ENCODE measurements at regions not wholly inside any gene's neighbourhood (a gene's known extent, or its start where the extent isn't known, plus 50 kb on each side); places are given as distances from the start of the nearest gene placed in this dataset.

GRCh38 chr3:22960105-22960984 is 242.8 kb upstream of the UBE2E2 start:
- Histone ChIP-seq H2AFZ (ENCODE audit: insufficient read depth, low read length, poor library complexity) (no peak overlapping the region), H2AK5ac (ENCODE audit: low read length) (no peak overlapping the region), H2BK120ac (ENCODE audit: insufficient read depth, low read length, poor library complexity) (no peak overlapping the region), H4K8ac (ENCODE audit: low read depth, low read length) (no peak overlapping the region), H3K9ac (ENCODE audit: low read length) (no peak overlapping the region), H4K12ac (ENCODE audit: low read depth, low read length) (no peak overlapping the region), H2BK12ac (ENCODE audit: low read length) (no peak overlapping the region), H3K23ac (ENCODE audit: low read length) (no peak overlapping the region), H3K4me1 (ENCODE audit: control insufficient read depth in 1 of 2, insufficient read depth in 2 of 2, low read length in 2 of 2) (no peaks in the 10 kb centered on the region), H3K4me2 (ENCODE audit: low read length) (no peak overlapping the region), H3K4ac (ENCODE audit: low read depth, low read length) (no peak overlapping the region), H3K27me3 (ENCODE audit: insufficient read depth, low read length) (no peaks in the 10 kb centered on the region), H3K14ac (ENCODE audit: low read length) (no peak overlapping the region), H2BK5ac (ENCODE audit: low read depth, low read length, poor library complexity) (no peak overlapping the region), H3K4me3 (ENCODE audit: low read depth, low read length) (no peak overlapping the region), H3K79me1 (ENCODE audit: low read length) (no peaks in the 10 kb centered on the region), H3K18ac (ENCODE audit: low read length) (no peak overlapping the region), H3K79me2 (ENCODE audit: control insufficient read depth, insufficient read depth, low read length, poor library complexity) (no peaks in the 10 kb centered on the region), H3K27ac (ENCODE audit: low read depth, low read length) (no peak overlapping the region), H3K9me3 (ENCODE audit: insufficient read depth, low read depth, low read length) (no peaks in the 10 kb centered on the region), H3K36me3 (ENCODE audit: control insufficient read depth in 1 of 2, insufficient read depth in 2 of 2, low read length in 2 of 2) (no peaks in the 10 kb centered on the region), H4K91ac (ENCODE audit: low read depth, low read length) (no peak overlapping the region)
- WGBS (ENCODE audit: extremely low coverage, insufficient coverage, insufficient read length), result no CpG with 5 or more reads among the region's 8 CpGs
- DNase-seq, result peak; percentile 4 to 71

- H2BK120ac ChIP-seq (ENCODE audit: insufficient read depth, low read length, poor library complexity), result no peak overlapping the region
Observed at GRCh38 chr3:22962244-22962643, 240.9 kb upstream of the UBE2E2 start.

GRCh38 chr3:22966349-22966748 is 236.8 kb upstream of the UBE2E2 start:
- no peak overlapping the region for H3K14ac ChIP-seq (ENCODE audit: low read length)
- no peak overlapping the region for H4K12ac ChIP-seq (ENCODE audit: low read depth, low read length)
- H2BK12ac ChIP-seq (ENCODE audit: low read length), result no peak overlapping the region
- H2AK5ac ChIP-seq (ENCODE audit: low read length), result no peak overlapping the region
- H2BK120ac ChIP-seq (ENCODE audit: insufficient read depth, low read length, poor library complexity), result no peak overlapping the region
- no peak overlapping the region for H4K8ac ChIP-seq (ENCODE audit: low read depth, low read length)
- no peak overlapping the region for H3K4me3 ChIP-seq (ENCODE audit: low read depth, low read length)
- H3K23ac ChIP-seq (ENCODE audit: low read length), result no peak overlapping the region
- no peaks in the 10 kb centered on the region for H3K9me3 ChIP-seq (ENCODE audit: insufficient read depth, low read depth, low read length)
- H3K4me2 ChIP-seq (ENCODE audit: low read length), result no peak overlapping the region
- no peak overlapping the region for H3K18ac ChIP-seq (ENCODE audit: low read length)
- no peak for DNase-seq
- no peak overlapping the region for H3K9ac ChIP-seq (ENCODE audit: low read length)
- H4K91ac ChIP-seq (ENCODE audit: low read depth, low read length), result no peak overlapping the region
- no peaks in the 10 kb centered on the region for H3K79me2 ChIP-seq (ENCODE audit: control insufficient read depth, insufficient read depth, low read length, poor library complexity)
- no peaks in the 10 kb centered on the region for H3K79me1 ChIP-seq (ENCODE audit: low read length)
- H3K27ac ChIP-seq (ENCODE audit: low read depth, low read length), result no peak overlapping the region
- H3K4ac ChIP-seq (ENCODE audit: low read depth, low read length), result no peak overlapping the region
- H3K4me1 ChIP-seq (ENCODE audit: control insufficient read depth in 1 of 2, insufficient read depth in 2 of 2, low read length in 2 of 2), result no peaks in the 10 kb centered on the region
- no peaks in the 10 kb centered on the region for H3K27me3 ChIP-seq (ENCODE audit: insufficient read depth, low read length)
- H2BK5ac ChIP-seq (ENCODE audit: low read depth, low read length, poor library complexity), result no peak overlapping the region
- no peaks in the 10 kb centered on the region for H3K36me3 ChIP-seq (ENCODE audit: control insufficient read depth in 1 of 2, insufficient read depth in 2 of 2, low read length in 2 of 2)
- no peak overlapping the region for H2AFZ ChIP-seq (ENCODE audit: insufficient read depth, low read length, poor library complexity)

More at GRCh38 chr3:22962244-22962643, 240.9 kb upstream of the UBE2E2 start:
- H3K27me3 ChIP-seq (ENCODE audit: insufficient read depth, low read length), result no peaks in the 10 kb centered on the region
- H3K18ac ChIP-seq (ENCODE audit: low read length), result no peak overlapping the region
- no peaks in the 10 kb centered on the region for H3K9me3 ChIP-seq (ENCODE audit: insufficient read depth, low read depth, low read length)
- no peaks in the 10 kb centered on the region for H3K4me1 ChIP-seq (ENCODE audit: control insufficient read depth in 1 of 2, insufficient read depth in 2 of 2, low read length in 2 of 2)
- H2BK5ac ChIP-seq (ENCODE audit: low read depth, low read length, poor library complexity), result no peak overlapping the region
- H3K79me1 ChIP-seq (ENCODE audit: low read length), result no peaks in the 10 kb centered on the region
- H3K4me2 ChIP-seq (ENCODE audit: low read length), result no peak overlapping the region
- H4K91ac ChIP-seq (ENCODE audit: low read depth, low read length), result no peak overlapping the region
- no peak overlapping the region for H3K27ac ChIP-seq (ENCODE audit: low read depth, low read length)
- H2AK5ac ChIP-seq (ENCODE audit: low read length), result no peak overlapping the region
- no peak overlapping the region for H3K9ac ChIP-seq (ENCODE audit: low read length)
- H3K4me3 ChIP-seq (ENCODE audit: low read depth, low read length), result no peak overlapping the region
- H3K36me3 ChIP-seq (ENCODE audit: control insufficient read depth in 1 of 2, insufficient read depth in 2 of 2, low read length in 2 of 2), result no peaks in the 10 kb centered on the region
- H3K79me2 ChIP-seq (ENCODE audit: control insufficient read depth, insufficient read depth, low read length, poor library complexity), result no peaks in the 10 kb centered on the region
- WGBS (ENCODE audit: extremely low coverage, insufficient coverage, insufficient read length), result no CpG with 5 or more reads among the region's 3 CpGs
- no peak overlapping the region for H2AFZ ChIP-seq (ENCODE audit: insufficient read depth, low read length, poor library complexity)
- H2BK12ac ChIP-seq (ENCODE audit: low read length), result no peak overlapping the region
- no peak overlapping the region for H3K4ac ChIP-seq (ENCODE audit: low read depth, low read length)
- no peak overlapping the region for H3K14ac ChIP-seq (ENCODE audit: low read length)
- H4K12ac ChIP-seq (ENCODE audit: low read depth, low read length), result no peak overlapping the region
- H4K8ac ChIP-seq (ENCODE audit: low read depth, low read length), result no peak overlapping the region
- DNase-seq, result peak in 1 of 2 donors; percentile 10
- H3K23ac ChIP-seq (ENCODE audit: low read length), result no peak overlapping the region

GRCh38 chr3:22969276-22969675 is 233.9 kb upstream of the UBE2E2 start:
- H3K4me3 ChIP-seq (ENCODE audit: low read depth, low read length), result no peak overlapping the region
- H3K9ac ChIP-seq (ENCODE audit: low read length), result no peak overlapping the region
- no peaks in the 10 kb centered on the region for H3K27me3 ChIP-seq (ENCODE audit: insufficient read depth, low read length)
- H2AFZ ChIP-seq (ENCODE audit: insufficient read depth, low read length, poor library complexity), result no peak overlapping the region
- no peak overlapping the region for H2BK12ac ChIP-seq (ENCODE audit: low read length)
- H3K18ac ChIP-seq (ENCODE audit: low read length), result no peak overlapping the region
- H4K8ac ChIP-seq (ENCODE audit: low read depth, low read length), result no peak overlapping the region
- H3K4me1 ChIP-seq (ENCODE audit: control insufficient read depth in 1 of 2, insufficient read depth in 2 of 2, low read length in 2 of 2), result no peaks in the 10 kb centered on the region
- H2BK120ac ChIP-seq (ENCODE audit: insufficient read depth, low read length, poor library complexity), result no peak overlapping the region
- no peak overlapping the region for H4K12ac ChIP-seq (ENCODE audit: low read depth, low read length)
- no peaks in the 10 kb centered on the region for H3K9me3 ChIP-seq (ENCODE audit: insufficient read depth, low read depth, low read length)
- no peak overlapping the region for H3K27ac ChIP-seq (ENCODE audit: low read depth, low read length)
- H3K4ac ChIP-seq (ENCODE audit: low read depth, low read length), result no peak overlapping the region
- no peak overlapping the region for H3K23ac ChIP-seq (ENCODE audit: low read length)
- no peaks in the 10 kb centered on the region for H3K79me1 ChIP-seq (ENCODE audit: low read length)
- no CpG with 5 or more reads among the region's 1 CpG for WGBS (ENCODE audit: extremely low coverage, insufficient coverage, insufficient read length)
- no peaks in the 10 kb centered on the region for H3K36me3 ChIP-seq (ENCODE audit: control insufficient read depth in 1 of 2, insufficient read depth in 2 of 2, low read length in 2 of 2)
- H3K14ac ChIP-seq (ENCODE audit: low read length), result no peak overlapping the region
- no peaks in the 10 kb centered on the region for H3K79me2 ChIP-seq (ENCODE audit: control insufficient read depth, insufficient read depth, low read length, poor library complexity)
- H2AK5ac ChIP-seq (ENCODE audit: low read length), result no peak overlapping the region
- H3K4me2 ChIP-seq (ENCODE audit: low read length), result no peak overlapping the region
- H2BK5ac ChIP-seq (ENCODE audit: low read depth, low read length, poor library complexity), result no peak overlapping the region
- DNase-seq, result no peak
- H4K91ac ChIP-seq (ENCODE audit: low read depth, low read length), result no peak overlapping the region
